ENCODE measurements at regions not wholly inside any gene's neighbourhood (a gene's known extent, or its start where the extent isn't known, plus 50 kb on each side); places are given as distances from the start of the nearest gene placed in this dataset.

GRCh38 chr2:153373510-153374279 is 104.9 kb downstream of the RPRM start:
- TF ChIP-seq CTCF (IDR thresholded peaks at IDR 0.05; ENCODE audit: insufficient read depth, low read depth, low read length), result no peak
- no peak for DNase-seq (ENCODE audit: low read depth)
- no peak overlapping the region for H3K4me3 ChIP-seq (ENCODE audit: low read depth, low read length)

GRCh38 chr2:153360239-153360638 is 118.3 kb downstream of the RPRM start:
- H3K4me3 ChIP-seq (ENCODE audit: low read depth, low read length), result no peak overlapping the region
- no peak for TF ChIP-seq CTCF (IDR thresholded peaks at IDR 0.05; ENCODE audit: insufficient read depth, low read depth, low read length)
- DNase-seq (ENCODE audit: low read depth), result no peak

GRCh38 chr2:153354377-153354776 is 124.2 kb downstream of the RPRM start:
- no peak overlapping the region for H3K4me3 ChIP-seq (ENCODE audit: low read depth, low read length)
- DNase-seq (ENCODE audit: low read depth), result no peak
- TF ChIP-seq CTCF (IDR thresholded peaks at IDR 0.05; ENCODE audit: insufficient read depth, low read depth, low read length), result no peak

GRCh38 chr2:153349603-153350002 is 129.0 kb downstream of the RPRM start:
- DNase-seq (ENCODE audit: low read depth), result no peak
- TF ChIP-seq CTCF (IDR thresholded peaks at IDR 0.05; ENCODE audit: insufficient read depth, low read depth, low read length), result no peak
- H3K4me3 ChIP-seq (ENCODE audit: low read depth, low read length), result no peak overlapping the region

- no peak for TF ChIP-seq CTCF (IDR thresholded peaks at IDR 0.05; ENCODE audit: insufficient read depth, low read depth, low read length)
- no peak for DNase-seq (ENCODE audit: low read depth)
- H3K4me3 ChIP-seq (ENCODE audit: low read depth, low read length), result no peak overlapping the region
These were observed 130.6 kb downstream of the RPRM start for GRCh38 chr2:153347818-153348495.

GRCh38 chr2:153320879-153321278 is 157.7 kb downstream of the RPRM start:
- DNase-seq (ENCODE audit: low read depth), result no peak
- no peak overlapping the region for H3K4me3 ChIP-seq (ENCODE audit: low read depth, low read length)
- no peak for TF ChIP-seq CTCF (IDR thresholded peaks at IDR 0.05; ENCODE audit: insufficient read depth, low read depth, low read length)

Measured in fibroblast of villous mesenchyme (primary cell).